ENCODE measurements at regions not wholly inside any gene's neighbourhood (a gene's known extent, or its start where the extent isn't known, plus 50 kb on each side); places are given as distances from the start of the nearest gene placed in this dataset.

DNA sequence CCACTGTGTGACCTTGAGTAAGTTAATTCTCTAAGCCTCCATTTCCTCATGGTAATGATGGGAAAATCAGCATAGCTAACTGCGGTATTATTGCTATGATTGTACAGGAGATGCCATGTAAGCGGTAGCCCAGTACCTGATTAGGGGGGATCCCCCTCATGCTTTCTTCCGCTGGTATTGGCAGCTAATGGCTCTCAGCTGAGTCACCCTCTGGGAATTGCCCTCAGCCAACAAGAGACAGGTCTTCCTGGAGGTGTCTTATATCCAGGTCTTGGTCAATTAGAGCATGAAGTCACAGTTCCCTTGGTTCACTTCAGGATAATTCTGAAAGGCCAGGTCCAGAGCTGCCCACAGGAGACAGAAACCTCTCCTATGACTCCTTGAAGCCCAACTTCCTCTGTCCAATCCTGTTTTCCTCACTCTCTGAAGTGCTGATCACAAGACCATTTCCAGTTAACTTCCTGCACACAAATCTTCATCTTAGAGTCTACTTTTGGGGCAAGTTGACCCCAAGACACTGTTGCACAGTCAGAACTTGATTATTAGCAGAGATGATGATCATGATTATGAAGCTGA lies 724.7 kb upstream of the ZNF385D start:
- H2AFZ ChIP-seq (ENCODE audit: low read depth, low read length) = no peak overlapping the region
- ATAC-seq (ENCODE audit: insufficient read depth, low read depth) = no peak
- H3K9me3 ChIP-seq (ENCODE audit: insufficient read depth, low read length, severe bottlenecking) = no peaks in the 10 kb centered on the region
- no peak for DNase-seq
- no peaks in the 10 kb centered on the region for H3K79me2 ChIP-seq (ENCODE audit: insufficient read depth, low read length)
- no peaks in the 10 kb centered on the region for H3K36me3 ChIP-seq (ENCODE audit: insufficient read depth, low read length)
- H3K4me3 ChIP-seq (ENCODE audit: low read depth in 1 of 2, low read length in 2 of 2) = no peak overlapping the region
- TF ChIP-seq EZH2 (IDR thresholded peaks at IDR 0.05; ENCODE audit: borderline replicate concordance, low read depth, low read length, severe bottlenecking) = no peak
- TF ChIP-seq, protein P1, sequence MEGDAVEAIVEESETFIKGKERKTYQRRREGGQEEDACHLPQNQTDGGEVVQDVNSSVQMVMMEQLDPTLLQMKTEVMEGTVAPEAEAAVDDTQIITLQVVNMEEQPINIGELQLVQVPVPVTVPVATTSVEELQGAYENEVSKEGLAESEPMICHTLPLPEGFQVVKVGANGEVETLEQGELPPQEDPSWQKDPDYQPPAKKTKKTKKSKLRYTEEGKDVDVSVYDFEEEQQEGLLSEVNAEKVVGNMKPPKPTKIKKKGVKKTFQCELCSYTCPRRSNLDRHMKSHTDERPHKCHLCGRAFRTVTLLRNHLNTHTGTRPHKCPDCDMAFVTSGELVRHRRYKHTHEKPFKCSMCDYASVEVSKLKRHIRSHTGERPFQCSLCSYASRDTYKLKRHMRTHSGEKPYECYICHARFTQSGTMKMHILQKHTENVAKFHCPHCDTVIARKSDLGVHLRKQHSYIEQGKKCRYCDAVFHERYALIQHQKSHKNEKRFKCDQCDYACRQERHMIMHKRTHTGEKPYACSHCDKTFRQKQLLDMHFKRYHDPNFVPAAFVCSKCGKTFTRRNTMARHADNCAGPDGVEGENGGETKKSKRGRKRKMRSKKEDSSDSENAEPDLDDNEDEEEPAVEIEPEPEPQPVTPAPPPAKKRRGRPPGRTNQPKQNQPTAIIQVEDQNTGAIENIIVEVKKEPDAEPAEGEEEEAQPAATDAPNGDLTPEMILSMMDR (IDR thresholded peaks at IDR 0.05; ENCODE audit: borderline replicate concordance, extremely low read depth, low read length, poor library complexity, severe bottlenecking) = no peak
- H3K4me1 ChIP-seq (ENCODE audit: insufficient read depth, low read length) = no peaks in the 10 kb centered on the region
- no peaks in the 10 kb centered on the region for H4K20me1 ChIP-seq (ENCODE audit: insufficient read depth, low read length)
- no peaks in the 10 kb centered on the region for H3K27me3 ChIP-seq (ENCODE audit: insufficient read depth, low read length, poor library complexity)
- H3K27ac ChIP-seq (ENCODE audit: low read length) = no peak overlapping the region
- no peak overlapping the region for H3K9ac ChIP-seq (ENCODE audit: low read depth, low read length)
- H3K4me2 ChIP-seq (ENCODE audit: insufficient read depth, low read length) = no peak overlapping the region

DNA sequence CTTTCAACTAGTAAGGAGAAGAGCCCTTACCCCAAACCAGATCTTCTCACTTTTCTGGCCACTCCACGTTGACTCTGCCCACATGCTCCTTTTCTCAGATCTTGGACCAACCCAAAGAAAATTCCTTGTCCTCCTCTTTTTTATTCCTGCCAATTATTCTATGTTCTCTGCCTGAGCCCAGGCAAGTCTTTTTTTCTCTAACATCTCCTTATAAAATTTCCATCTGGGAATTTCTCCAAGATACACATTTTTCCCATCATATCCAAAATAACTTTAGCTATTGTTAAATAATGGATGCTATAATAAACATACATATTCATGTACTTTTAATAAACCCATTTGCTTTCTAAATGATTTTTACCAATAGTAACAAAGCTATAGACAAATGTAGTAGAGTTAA lies 726.0 kb upstream of the ZNF385D start:
- Histone ChIP-seq H3K27ac (ENCODE audit: low read length) (no peak overlapping the region), H3K4me3 (ENCODE audit: low read depth in 1 of 2, low read length in 2 of 2) (no peak overlapping the region), H3K79me2 (ENCODE audit: insufficient read depth, low read length) (no peaks in the 10 kb centered on the region), H3K4me1 (ENCODE audit: insufficient read depth, low read length) (no peaks in the 10 kb centered on the region), H3K27me3 (ENCODE audit: insufficient read depth, low read length, poor library complexity) (no peaks in the 10 kb centered on the region), H3K36me3 (ENCODE audit: insufficient read depth, low read length) (no peaks in the 10 kb centered on the region), H3K9ac (ENCODE audit: low read depth, low read length) (no peak overlapping the region), H3K4me2 (ENCODE audit: insufficient read depth, low read length) (no peak overlapping the region), H3K9me3 (ENCODE audit: insufficient read depth, low read length, severe bottlenecking) (no peaks in the 10 kb centered on the region), H4K20me1 (ENCODE audit: insufficient read depth, low read length) (no peaks in the 10 kb centered on the region), H2AFZ (ENCODE audit: low read depth, low read length) (no peak overlapping the region)
- TF ChIP-seq EZH2 (IDR thresholded peaks at IDR 0.05; ENCODE audit: borderline replicate concordance, low read depth, low read length, severe bottlenecking) = no peak
- TF ChIP-seq, protein P1 (IDR thresholded peaks at IDR 0.05; ENCODE audit: borderline replicate concordance, extremely low read depth, low read length, poor library complexity, severe bottlenecking) = no peak
- ATAC-seq (ENCODE audit: insufficient read depth, low read depth) (no peak), DNase-seq (no peak)

DNA sequence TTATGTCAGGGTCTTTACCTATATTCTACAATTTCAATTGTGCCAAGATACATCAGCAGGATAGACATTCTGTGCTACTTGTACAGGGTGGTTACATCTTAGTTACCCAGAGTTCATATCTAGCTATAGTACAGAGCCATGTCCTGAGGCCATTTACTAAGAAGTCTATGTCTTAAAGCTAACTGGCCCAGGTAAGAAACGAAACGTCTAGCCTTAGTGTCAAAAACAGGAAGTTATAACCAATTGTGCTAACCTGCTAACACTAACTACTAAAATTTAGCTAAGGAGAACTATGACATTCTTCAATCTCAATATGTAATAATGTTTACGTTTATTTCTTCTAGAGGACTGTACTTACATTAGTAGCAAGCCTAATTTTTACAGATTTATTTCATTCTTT lies 717.2 kb upstream of the UBE2E2 start:
- DNase-seq (no peak), ATAC-seq (ENCODE audit: insufficient read depth, low read depth) (no peak)
- Histone ChIP-seq H3K36me3 (ENCODE audit: insufficient read depth, low read length) (no peaks in the 10 kb centered on the region), H3K4me1 (ENCODE audit: insufficient read depth, low read length) (no peaks in the 10 kb centered on the region), H3K27me3 (ENCODE audit: insufficient read depth, low read length, poor library complexity) (no peaks in the 10 kb centered on the region), H3K79me2 (ENCODE audit: insufficient read depth, low read length) (no peaks in the 10 kb centered on the region), H2AFZ (ENCODE audit: low read depth, low read length) (no peak overlapping the region), H3K27ac (ENCODE audit: low read length) (no peak overlapping the region), H3K4me2 (ENCODE audit: insufficient read depth, low read length) (no peak overlapping the region), H3K9me3 (ENCODE audit: insufficient read depth, low read length, severe bottlenecking) (no peaks in the 10 kb centered on the region), H3K4me3 (ENCODE audit: low read depth in 1 of 2, low read length in 2 of 2) (no peak overlapping the region), H3K9ac (ENCODE audit: low read depth, low read length) (no peak overlapping the region), H4K20me1 (ENCODE audit: insufficient read depth, low read length) (no peaks in the 10 kb centered on the region)
- TF ChIP-seq EZH2 (IDR thresholded peaks at IDR 0.05; ENCODE audit: borderline replicate concordance, low read depth, low read length, severe bottlenecking) = no peak
- TF ChIP-seq, protein P1 (IDR thresholded peaks at IDR 0.05; ENCODE audit: borderline replicate concordance, extremely low read depth, low read length, poor library complexity, severe bottlenecking) = no peak

DNA sequence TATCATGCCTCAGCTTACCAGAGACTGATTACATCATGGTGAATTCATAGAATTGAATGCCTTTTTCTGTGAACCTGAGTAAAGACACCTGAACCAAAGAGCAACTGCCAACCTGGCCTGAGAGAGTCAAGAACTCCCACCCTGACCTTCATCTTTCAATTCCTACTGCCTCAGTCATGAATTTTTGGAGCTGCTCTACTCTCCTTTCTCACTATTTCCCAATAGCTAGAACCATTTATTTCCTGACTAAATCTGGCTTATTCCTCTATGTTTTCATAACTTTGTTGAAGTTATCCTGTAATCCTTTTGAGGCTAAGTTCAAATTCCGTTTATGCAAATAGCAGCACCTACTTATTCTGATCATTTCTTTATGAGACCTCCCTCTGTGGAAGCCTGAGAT lies 712.4 kb upstream of the UBE2E2 start:
- Histone ChIP-seq H2AFZ (ENCODE audit: low read depth, low read length) (no peak overlapping the region), H3K9ac (ENCODE audit: low read depth, low read length) (no peak overlapping the region), H3K27me3 (ENCODE audit: insufficient read depth, low read length, poor library complexity) (no peaks in the 10 kb centered on the region), H3K79me2 (ENCODE audit: insufficient read depth, low read length) (no peaks in the 10 kb centered on the region), H3K9me3 (ENCODE audit: insufficient read depth, low read length, severe bottlenecking) (no peaks in the 10 kb centered on the region), H3K4me2 (ENCODE audit: insufficient read depth, low read length) (no peak overlapping the region), H3K27ac (ENCODE audit: low read length) (no peak overlapping the region), H3K36me3 (ENCODE audit: insufficient read depth, low read length) (no peaks in the 10 kb centered on the region), H4K20me1 (ENCODE audit: insufficient read depth, low read length) (no peaks in the 10 kb centered on the region), H3K4me3 (ENCODE audit: low read depth in 1 of 2, low read length in 2 of 2) (no peak overlapping the region), H3K4me1 (ENCODE audit: insufficient read depth, low read length) (no peaks in the 10 kb centered on the region)
- ATAC-seq (ENCODE audit: insufficient read depth, low read depth) (no peak), DNase-seq (no peak)
- no peak for TF ChIP-seq EZH2 (IDR thresholded peaks at IDR 0.05; ENCODE audit: borderline replicate concordance, low read depth, low read length, severe bottlenecking)
- TF ChIP-seq, protein P1 (IDR thresholded peaks at IDR 0.05; ENCODE audit: borderline replicate concordance, extremely low read depth, low read length, poor library complexity, severe bottlenecking) = no peak

Data from DND-41 (cell line).